Stimulated activated CD4-positive, alpha-beta T cell treated with anti-CD3 and anti-CD28 coated beads, Interleukin-12 subunit alpha, Interleukin-12 subunit beta, amount 100 ng/mL, for 24 hours (primary cell): ENCODE measurements at regions not wholly inside any gene's neighbourhood (a gene's known extent, or its start where the extent isn't known, plus 50 kb on each side); places are given as distances from the start of the nearest gene placed in this dataset.

Experiments
- DNase-seq, 2 experiments: peaks; one replicate each; pipeline ENCODE4 v3.0.0-alpha.2; 2020; ENCODE audit warnings: low read depth in 2 of 2

GRCh38 chr3:139732729-139733128 is 55.0 kb upstream of the NMNAT3 start:
- no peak for DNase-seq

- DNase-seq: no peak
Observed at GRCh38 chr3:139729300-139729699, 51.5 kb upstream of the NMNAT3 start.

- DNase-seq: no peak
Observed at GRCh38 chr3:139728414-139728813, 50.6 kb upstream of the NMNAT3 start.
